ENCODE measurements at regions not wholly inside any gene's neighbourhood (a gene's known extent, or its start where the extent isn't known, plus 50 kb on each side); places are given as distances from the start of the nearest gene placed in this dataset.

DNA sequence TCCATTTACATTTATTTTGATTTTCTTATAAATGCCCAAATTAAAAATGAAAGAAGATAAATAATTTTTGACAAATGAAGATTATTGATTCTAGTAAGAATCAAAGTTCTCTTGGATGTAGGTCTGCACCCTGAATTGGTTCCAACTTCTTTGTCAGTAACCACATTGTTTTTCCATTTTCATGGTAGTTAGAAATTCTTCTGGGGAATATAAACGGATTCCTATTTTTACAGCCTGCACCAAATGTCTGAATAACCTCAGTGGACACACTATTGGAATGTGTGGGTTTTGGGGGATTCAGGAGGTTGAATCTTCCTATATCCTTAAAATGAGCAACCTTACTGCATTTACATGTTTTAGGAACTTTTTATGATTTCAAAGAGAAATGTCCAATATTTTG lies 1085.3 kb upstream of the MAP3K7 start:
- TF ChIP-seq, protein P1, sequence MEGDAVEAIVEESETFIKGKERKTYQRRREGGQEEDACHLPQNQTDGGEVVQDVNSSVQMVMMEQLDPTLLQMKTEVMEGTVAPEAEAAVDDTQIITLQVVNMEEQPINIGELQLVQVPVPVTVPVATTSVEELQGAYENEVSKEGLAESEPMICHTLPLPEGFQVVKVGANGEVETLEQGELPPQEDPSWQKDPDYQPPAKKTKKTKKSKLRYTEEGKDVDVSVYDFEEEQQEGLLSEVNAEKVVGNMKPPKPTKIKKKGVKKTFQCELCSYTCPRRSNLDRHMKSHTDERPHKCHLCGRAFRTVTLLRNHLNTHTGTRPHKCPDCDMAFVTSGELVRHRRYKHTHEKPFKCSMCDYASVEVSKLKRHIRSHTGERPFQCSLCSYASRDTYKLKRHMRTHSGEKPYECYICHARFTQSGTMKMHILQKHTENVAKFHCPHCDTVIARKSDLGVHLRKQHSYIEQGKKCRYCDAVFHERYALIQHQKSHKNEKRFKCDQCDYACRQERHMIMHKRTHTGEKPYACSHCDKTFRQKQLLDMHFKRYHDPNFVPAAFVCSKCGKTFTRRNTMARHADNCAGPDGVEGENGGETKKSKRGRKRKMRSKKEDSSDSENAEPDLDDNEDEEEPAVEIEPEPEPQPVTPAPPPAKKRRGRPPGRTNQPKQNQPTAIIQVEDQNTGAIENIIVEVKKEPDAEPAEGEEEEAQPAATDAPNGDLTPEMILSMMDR (conservative IDR thresholded peaks at IDR 0.05; ENCODE audit: low read depth, low read length): no peak
- no peak for TF ChIP-seq EZH2phosphoT487 (IDR thresholded peaks at IDR 0.05; ENCODE audit: borderline replicate concordance, low read length)

Measured in PC-3 (cell line).